HPDE6-E6E7 (cell line): ENCODE measurements at regions not wholly inside any gene's neighbourhood (a gene's known extent, or its start where the extent isn't known, plus 50 kb on each side); places are given as distances from the start of the nearest gene placed in this dataset.
"Not testable (repeated sequence)": the region's sequence is repeated elsewhere in the genome, so short reads cannot be mapped to it uniquely, and the experiment has no call there.

Experiments
- DNase-seq: peaks from one replicate; pipeline ENCODE4 v3.0.0; 2011; ENCODE audit warnings: missing footprints; ENCODE audit errors: extremely low spot score

DNA sequence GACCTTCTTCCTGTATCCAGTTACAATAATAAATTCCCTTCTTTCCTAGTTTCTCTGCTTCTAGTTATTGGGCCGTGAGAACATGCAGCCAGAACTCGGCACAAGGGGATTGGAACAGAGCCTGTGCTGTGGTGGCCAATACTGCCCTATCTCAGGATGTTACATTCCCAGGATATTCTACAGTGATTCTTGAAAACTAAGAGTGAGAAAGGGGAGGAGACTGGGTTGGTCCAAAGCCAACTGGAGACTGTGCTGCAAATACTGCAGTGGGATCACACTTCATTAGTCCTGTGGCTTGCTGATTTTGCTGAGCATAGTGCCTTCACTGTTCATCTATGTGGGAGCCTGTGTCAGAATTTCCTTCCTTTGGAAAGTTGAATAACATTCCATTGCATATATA, 456.8 kb downstream of the RPIA start:
- DNase-seq: not testable (repeated sequence)

- not testable (repeated sequence) for DNase-seq
These were observed 460.2 kb downstream of the RPIA start for GRCh38 chr2:89151699-89152098.

GRCh38 chr2:89152501-89152900, 461.0 kb downstream of the RPIA start:
- not testable (repeated sequence) for DNase-seq

DNA sequence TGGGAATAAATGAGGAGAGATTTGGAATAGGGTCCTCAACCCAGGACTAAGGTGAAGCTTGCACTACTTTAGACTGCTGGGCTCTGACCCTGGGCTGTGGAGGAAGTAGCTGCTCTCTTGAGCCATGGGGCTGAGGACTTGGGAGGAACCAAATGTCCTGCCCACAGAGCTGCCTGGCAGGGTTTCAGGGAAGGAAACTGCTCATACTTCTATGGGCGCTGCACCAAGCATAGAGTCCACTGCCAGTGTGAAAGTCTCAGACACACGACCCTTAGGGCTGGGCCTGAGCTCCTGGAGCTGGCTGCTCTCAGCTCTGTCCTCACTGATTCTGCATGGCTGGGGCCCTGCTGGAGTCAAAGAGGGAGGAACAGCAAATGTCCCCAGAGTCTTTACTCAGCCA, 461.7 kb downstream of the RPIA start:
- not testable (repeated sequence) for DNase-seq

GRCh38 chr2:89154247-89154682, 462.8 kb downstream of the RPIA start:
- DNase-seq: not testable (repeated sequence)

- not testable (repeated sequence) for DNase-seq
These were observed 468.8 kb downstream of the RPIA start for GRCh38 chr2:89160306-89160705.

GRCh38 chr2:89161626-89162025, 470.2 kb downstream of the RPIA start:
- DNase-seq: not testable (repeated sequence)

GRCh38 chr2:89170506-89171173, 479.2 kb downstream of the RPIA start:
- not testable (repeated sequence) for DNase-seq

DNA sequence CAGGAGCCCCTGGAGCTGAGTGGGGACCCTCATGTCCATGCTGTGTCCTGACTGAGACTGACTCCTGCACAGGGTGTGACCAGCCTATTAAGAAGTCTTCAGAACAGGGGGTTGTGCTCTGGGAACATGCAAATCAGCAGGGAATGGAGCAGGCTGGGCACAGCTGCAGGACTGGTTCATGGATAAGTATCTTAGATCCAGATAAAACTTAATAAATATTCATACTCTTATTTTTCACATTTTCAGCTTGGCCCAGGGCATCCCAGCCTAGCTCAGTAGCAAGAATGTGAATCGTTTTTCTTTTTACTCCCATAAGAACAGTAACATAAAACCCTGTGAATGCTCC, 479.7 kb downstream of the RPIA start:
- DNase-seq: not testable (repeated sequence)

GRCh38 chr2:89177004-89177403, 485.5 kb downstream of the RPIA start:
- not testable (repeated sequence) for DNase-seq

GRCh38 chr2:89182221-89182620, 490.7 kb downstream of the RPIA start:
- not testable (repeated sequence) for DNase-seq

- not testable (repeated sequence) for DNase-seq
These were observed 493.3 kb downstream of the RPIA start for GRCh38 chr2:89184746-89185145.

DNA sequence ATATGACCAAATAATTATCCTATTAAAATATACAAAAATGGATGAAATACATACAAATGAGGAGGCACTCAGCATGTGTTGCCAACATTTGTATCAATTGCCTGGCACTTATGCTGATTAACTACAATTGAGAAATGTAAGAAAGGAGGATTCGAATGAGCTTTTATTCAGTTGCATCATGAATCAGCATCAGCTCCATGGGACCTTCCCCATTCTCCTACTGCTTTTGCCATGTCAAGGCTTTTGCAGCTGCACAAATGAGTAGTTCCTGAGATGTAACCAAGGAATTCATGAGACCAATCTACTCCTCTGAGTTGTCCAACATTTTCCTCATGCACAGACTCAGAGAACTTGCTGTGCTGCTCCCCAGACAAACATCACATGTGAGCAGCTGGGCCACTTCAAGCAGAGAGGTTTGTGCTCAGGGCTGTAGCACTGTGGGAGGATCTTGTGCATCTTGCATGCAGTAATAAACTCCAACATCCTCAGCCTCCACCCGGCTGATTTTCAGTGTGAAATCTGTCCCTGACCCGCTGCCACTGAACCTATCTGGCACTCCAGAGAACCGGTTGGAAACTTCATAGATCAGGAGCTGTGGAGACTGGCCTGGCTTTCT, 504.3 kb downstream of the RPIA start:
- DNase-seq: not testable (repeated sequence)

DNA sequence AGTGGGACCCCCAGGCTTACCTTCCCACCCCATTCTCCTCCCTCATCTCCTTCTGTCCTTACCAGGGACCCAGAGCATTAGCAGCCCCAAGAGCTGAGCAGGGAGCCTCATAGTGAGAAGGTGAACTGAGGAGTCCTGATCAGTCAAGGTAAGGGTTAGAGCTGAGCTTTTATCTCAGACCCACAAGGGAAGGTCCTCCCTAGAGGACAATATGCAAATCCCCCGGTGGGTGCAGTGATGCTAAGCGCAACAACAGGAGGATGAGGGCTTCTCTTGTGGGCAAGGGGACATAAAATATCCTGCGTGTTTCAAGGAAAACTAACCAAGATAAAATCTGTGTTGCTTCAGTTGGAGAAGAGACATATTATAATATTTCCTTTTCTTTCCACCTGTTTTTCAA, 505.2 kb downstream of the RPIA start:
- not testable (repeated sequence) for DNase-seq

- DNase-seq: not testable (repeated sequence)
These were observed 506.6 kb downstream of the RPIA start for GRCh38 chr2:89198026-89198425.

- not testable (repeated sequence) for DNase-seq
These were observed 508.2 kb downstream of the RPIA start for GRCh38 chr2:89199453-89200246.

- not testable (repeated sequence) for DNase-seq
These were observed 508.7 kb downstream of the RPIA start for GRCh38 chr2:89200247-89200527.

GRCh38 chr2:89202518-89202917, 511.0 kb downstream of the RPIA start:
- not testable (repeated sequence) for DNase-seq

DNA sequence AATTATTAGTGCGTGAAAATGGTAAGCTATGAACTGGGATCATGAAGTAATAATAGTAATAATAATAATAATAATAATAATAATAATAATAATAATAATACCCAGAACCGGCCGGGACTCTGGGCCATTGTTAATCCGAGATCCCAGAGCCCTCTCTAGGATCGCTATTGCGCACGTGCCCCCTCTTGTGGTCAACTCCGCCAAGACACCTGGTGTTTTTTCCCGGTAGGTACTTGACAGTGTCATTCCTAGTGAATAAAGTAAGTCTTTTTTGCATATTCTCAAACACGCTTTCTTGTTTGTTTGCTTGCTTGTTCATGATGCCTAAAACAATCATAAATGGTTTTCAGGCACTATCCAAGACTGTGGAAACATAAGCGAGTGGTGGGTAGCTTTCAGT, 513.7 kb downstream of the RPIA start:
- not testable (repeated sequence) for DNase-seq

- not testable (repeated sequence) for DNase-seq
These were observed 516.9 kb downstream of the RPIA start for GRCh38 chr2:89208144-89208932.

- not testable (repeated sequence) for DNase-seq
These were observed 521.7 kb downstream of the RPIA start for GRCh38 chr2:89213151-89213550.

DNA sequence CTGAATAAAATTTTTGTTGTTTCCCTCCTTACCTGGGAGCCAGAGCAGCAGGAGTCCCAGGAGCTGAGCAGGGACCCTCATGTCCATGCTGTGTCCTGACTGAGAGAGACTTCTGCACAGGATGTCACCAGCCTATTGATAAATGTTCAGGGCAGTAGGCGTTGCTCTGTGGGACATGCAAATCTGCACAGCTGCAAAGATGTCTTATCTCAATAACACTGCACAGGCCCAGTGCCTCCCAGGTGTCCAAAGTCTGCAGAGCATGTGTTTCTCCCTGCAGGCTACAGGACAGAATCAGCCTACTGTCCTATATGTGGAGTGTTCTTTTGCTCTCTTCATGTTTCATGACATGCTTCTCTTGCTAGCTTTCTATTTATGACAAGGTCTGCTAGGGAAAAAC, 522.3 kb downstream of the RPIA start:
- not testable (repeated sequence) for DNase-seq
